Coronary artery (tissue), 2 donors: ENCODE measurements at regions not wholly inside any gene's neighbourhood (a gene's known extent, or its start where the extent isn't known, plus 50 kb on each side); places are given as distances from the start of the nearest gene placed in this dataset.

Source experiments
- DNase-seq: peaks from one replicate; pipeline ENCODE4 v3.0.0-alpha.2; 2017; ENCODE audit warnings: low spot score
- H3K27ac ChIP-seq, 2 donors: fragments of 200-600 bp; sonication (generic); one replicate each; pipeline ENCODE4 v1.5.1; 2016 to 2019
- H3K4me3 ChIP-seq: fragments of 200-600 bp; sonication (generic); 2 replicates; pipeline ENCODE4 v1.5.1; 2016; ENCODE audit warnings: mild to moderate bottlenecking, moderate library complexity
- CTCF ChIP-seq: fragments of 200-600 bp; sonication (generic); IDR thresholded peaks from one replicate; pipeline ENCODE4 v1.5.1; 2019; ENCODE audit warnings: antibody characterized with exemption

GRCh38 chr21:38918607-38919346 lies 113.0 kb downstream of the ETS2 start:
- TF ChIP-seq CTCF: no peak
- Histone ChIP-seq H3K27ac (peak overlapping the region; percentile 21 to 47), H3K4me3 (no peak overlapping the region)
- DNase-seq: peak; percentile 45

- TF ChIP-seq CTCF: no peak
- no peak for DNase-seq
- H3K27ac ChIP-seq: no peak overlapping the region
- no peak overlapping the region for H3K4me3 ChIP-seq
Observed at GRCh38 chr21:38917043-38917774, 111.5 kb downstream of the ETS2 start.

GRCh38 chr21:38916214-38916964 lies 110.7 kb downstream of the ETS2 start:
- no peak for TF ChIP-seq CTCF
- DNase-seq: no peak
- Histone ChIP-seq H3K27ac (no peak overlapping the region), H3K4me3 (no peak overlapping the region)

- peak overlapping the region in 1 of 2 donors; percentile 17 for H3K27ac ChIP-seq
- H3K4me3 ChIP-seq: no peak overlapping the region
- no peak for DNase-seq
- TF ChIP-seq CTCF: no peak
Observed at GRCh38 chr21:38915546-38915945, 109.8 kb downstream of the ETS2 start.

- H3K4me3 ChIP-seq: no peak overlapping the region
- DNase-seq: no peak
- no peak for TF ChIP-seq CTCF
- H3K27ac ChIP-seq: peak overlapping the region; percentile 4 to 82
Observed at GRCh38 chr21:38914528-38915293, 109.0 kb downstream of the ETS2 start.

- no peak for DNase-seq
- no peak for TF ChIP-seq CTCF
- Histone ChIP-seq H3K27ac (peak overlapping the region; percentile 48 to 82), H3K4me3 (peak overlapping the region; percentile 54)
Observed at GRCh38 chr21:38913893-38914527, 108.3 kb downstream of the ETS2 start.
